NCI-H1930 (cell line): ENCODE measurements at regions not wholly inside any gene's neighbourhood (a gene's known extent, or its start where the extent isn't known, plus 50 kb on each side); places are given as distances from the start of the nearest gene placed in this dataset.

Experiments used
- DNase-seq, 2 experiments: peaks; one replicate each; lab custom pipeline; 2025; lab: John Stamatoyannopoulos, UW

DNA sequence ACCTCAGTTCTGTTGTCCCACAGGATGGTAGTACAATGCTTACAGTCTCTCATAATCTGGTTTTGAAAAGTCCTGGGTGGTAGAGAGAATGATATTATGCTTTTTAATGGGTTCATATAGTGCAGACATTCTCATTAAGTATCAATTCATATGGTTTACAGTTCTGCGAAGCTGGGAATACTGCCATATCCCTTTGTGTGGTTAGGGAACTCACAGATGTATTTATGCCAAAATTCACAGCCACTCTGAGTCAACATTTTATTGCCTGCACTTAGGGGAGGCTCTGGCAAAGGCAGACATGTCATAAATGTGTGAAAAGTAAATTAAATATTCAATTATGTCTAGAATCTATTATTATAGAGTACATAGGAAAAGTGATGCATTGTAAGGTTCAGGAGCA lies 808.2 kb downstream of the SUCLG1 start:
- DNase-seq, result no peak

GRCh38 chr2:83650161-83650560 lies 808.9 kb downstream of the SUCLG1 start:
- no peak for DNase-seq

DNA sequence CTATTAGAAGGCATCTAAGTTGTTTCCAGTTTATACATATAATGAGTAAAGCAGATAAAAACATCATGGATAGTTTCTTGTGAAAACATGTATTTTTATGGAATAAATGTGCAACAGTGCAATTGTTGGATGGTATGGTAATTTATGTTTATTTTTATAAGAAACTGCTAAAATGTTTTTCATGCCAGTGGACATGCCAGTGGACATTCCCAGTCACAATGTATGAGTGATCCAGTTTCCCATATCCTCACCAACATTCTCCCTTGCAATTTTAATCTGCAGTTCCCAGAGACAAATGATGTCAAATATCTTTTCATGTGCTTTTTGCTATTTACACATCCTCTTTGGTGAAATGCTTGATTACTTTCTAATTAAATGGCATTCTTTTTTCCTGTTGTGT lies 818.6 kb downstream of the SUCLG1 start:
- no peak for DNase-seq

- DNase-seq, result no peak
Measured at GRCh38 chr2:83633423-83633822, 825.7 kb downstream of the SUCLG1 start.

DNA sequence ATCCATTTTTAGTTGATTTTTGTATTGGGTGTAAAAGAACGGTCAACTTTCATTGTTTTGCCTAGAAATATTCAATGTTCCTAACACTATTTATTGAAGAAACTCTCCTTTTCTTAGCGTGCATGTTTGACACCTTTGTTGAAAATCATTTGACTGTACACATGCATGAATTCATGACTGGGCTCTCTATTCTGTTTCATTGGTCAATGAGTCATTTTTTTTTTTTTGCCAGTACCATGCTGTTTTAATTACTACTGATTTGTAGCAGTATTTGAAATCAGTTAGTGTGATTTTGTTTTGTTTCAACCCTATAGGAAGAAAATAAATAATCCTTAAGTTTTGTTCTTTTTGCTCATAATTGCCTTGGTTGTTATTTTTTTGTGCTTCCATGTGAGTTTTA lies 828.7 kb downstream of the SUCLG1 start:
- no peak for DNase-seq

GRCh38 chr2:83615511-83615910 lies 843.6 kb downstream of the SUCLG1 start:
- no peak for DNase-seq

DNA sequence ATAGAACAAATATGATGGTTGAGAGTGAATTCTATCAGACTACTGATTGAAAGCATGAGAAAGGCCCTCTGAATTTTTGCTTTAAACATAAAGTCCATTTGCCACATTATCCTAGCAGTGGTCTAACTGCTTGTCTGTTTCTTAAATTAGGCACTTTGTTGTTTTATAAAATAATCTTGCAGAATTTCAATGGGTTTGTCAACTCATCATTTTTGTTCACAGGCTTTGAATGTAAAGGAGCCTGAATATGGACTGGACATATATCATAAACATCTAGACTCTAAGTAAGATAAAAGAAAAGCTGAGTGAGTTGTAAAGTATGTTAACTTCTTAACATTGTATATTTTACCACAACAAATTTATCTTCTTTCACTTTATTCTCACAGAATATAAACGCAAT lies 845.9 kb downstream of the SUCLG1 start:
- no peak for DNase-seq

DNA sequence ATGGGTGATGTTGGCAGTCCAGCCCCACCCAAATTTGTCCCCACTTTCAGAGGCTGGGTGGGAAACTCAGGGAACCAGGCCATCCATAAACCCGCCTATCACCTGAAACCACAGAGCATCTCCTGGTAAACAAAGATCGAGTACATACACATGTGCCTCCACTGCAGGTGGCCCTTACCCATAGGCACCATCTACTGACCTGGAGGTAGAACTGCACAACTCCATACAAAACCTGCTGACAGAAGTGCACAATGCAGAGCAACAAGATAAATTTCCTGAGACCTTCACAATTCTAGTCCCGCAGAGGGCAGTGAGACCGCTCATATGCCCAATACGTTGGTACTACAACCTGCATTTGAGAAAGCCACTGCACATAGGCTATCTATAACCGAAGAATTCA lies 856.3 kb downstream of the SUCLG1 start:
- no peak for DNase-seq

- no peak for DNase-seq
Measured at GRCh38 chr2:83596592-83597282, 862.3 kb downstream of the SUCLG1 start.

DNA sequence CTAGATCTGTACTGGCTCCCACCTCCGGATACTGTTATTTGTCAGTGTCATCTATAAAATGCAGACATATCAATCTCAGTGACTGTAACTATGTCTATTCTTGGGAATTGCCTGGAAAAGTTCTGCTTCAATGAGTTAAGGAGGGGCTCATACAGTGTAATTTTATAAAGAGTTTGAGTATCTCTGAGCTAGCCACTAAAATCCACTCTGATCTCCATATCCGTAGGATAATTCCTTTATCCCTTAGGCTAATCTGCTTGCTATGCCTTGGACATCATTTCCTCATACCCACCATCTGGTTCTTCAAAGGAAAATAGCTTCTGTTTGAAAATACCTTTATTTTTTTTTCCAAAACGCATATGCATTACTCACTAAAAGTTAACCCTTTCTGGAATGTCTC lies 863.2 kb downstream of the SUCLG1 start:
- no peak for DNase-seq

DNA sequence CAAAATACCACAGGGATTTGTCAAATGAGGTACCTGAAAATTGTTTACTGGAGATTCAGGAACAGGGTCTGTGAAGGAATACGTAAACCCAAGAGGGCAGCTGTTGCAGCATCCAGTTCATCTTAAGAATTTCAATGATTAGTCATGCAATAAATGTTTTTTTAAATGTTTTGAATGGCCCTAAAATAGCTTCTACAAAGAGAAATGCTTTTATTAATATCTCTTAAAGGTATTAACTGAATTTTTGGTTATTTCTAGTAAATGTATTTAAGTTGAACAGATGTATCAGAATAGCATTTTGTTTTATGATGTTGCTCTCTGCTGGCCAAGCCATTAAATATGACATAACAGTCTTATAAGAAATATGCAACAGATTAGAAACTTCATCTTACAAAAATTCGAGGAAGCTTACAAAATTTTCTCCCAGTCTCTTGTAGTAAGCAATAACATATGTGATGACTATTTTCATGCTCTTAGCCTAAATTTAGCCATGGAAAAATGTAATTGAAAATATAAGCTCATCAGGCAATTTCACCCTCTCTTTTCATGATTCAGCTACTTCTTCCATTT lies 863.9 kb downstream of the SUCLG1 start:
- DNase-seq, result no peak

DNA sequence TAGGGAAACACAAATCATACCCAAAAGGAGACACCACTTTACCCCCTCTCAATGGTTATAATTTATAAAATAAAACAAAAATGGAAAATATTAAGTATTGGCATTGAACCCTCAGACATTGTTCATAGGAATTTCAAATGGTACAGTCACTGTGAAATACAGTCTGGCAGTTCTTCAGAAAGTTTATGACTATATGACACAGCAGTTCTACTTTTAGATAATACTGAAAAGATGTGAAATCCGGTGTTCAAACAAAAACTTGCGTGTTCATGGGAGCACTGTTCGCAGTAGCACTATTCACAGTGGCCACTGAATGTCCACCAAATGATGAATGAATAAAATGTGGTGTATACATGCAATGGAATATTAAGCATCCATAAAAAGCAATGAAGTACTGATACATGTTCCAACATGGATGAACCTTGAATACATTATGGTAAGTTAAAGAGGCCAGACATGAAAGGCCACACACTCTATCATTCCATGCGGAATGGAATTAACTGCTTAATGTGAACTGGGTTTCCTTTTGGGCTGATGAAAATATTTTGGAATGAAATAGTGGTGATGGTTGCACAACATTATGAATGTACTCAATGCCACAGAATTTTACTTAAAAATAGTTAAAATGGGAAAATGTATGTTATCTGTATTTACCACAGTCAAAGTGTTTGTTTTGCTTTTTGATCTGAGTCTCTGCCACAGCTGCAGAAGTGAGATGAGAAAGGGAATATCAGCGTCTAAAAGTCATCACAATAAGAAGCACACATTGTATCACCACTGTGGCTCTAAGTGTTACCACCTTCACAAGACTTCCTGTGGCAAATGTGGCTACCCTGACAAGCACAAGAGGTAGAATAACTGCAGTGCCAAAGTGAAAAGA lies 864.6 kb downstream of the SUCLG1 start:
- no peak for DNase-seq

DNA sequence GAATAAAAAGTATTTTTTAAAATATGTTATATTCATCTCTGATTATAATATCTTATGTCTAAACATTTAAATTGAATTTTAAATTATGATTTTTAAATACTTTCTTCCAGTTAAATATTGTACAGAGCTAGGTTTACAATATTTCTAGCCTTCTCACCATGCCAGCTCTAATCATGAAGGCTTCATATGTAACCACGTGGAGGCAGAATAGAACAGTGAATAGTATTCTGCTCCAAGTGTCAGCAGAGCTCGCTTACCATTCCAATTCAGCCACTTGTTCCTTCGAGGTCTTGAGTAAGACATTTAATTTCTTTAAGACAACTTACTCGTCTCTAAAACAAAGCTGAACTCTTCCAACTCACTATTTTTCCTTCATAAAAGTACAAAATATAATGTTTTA lies 871.8 kb downstream of the SUCLG1 start:
- DNase-seq, result peak in 1 of 2 experiments; percentile 10

DNA sequence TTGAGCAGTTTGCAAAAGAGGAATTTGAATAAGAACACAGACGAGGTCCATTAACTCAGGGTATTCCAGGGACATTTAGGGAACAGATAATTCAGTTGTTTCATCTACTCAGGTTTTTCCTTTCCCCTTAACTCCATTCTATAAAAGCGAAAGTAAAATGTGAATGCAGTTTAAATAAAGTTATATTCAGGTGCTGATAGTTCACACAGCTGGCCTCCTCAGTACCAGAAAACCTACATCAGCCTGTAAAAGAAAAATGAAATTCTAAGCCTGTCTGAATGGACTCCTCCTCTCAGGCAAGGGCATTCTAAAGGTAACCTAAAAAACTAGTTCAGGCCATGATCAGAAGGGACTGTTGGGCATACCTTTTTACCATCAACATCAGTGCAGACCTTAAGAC lies 873.8 kb downstream of the SUCLG1 start:
- DNase-seq, result no peak

DNA sequence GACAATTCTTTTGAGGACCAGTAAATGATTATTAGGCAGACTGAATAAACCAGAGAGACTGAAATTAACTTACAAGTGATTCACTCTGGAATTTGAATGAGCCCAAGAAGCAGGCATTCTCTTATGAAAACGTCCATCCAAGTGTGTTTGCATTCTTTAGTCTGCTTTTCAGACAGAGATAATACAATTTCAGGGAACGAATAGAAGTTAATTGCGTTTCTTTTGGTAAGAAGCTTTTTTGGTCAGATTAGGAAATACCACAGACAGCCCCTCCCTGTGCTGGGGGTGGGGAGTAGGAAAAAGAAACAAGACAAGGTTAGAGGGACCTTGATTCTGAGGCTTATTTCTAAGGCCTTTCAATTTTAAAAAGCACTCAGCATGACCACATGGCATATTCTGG lies 874.4 kb downstream of the SUCLG1 start:
- no peak for DNase-seq

DNA sequence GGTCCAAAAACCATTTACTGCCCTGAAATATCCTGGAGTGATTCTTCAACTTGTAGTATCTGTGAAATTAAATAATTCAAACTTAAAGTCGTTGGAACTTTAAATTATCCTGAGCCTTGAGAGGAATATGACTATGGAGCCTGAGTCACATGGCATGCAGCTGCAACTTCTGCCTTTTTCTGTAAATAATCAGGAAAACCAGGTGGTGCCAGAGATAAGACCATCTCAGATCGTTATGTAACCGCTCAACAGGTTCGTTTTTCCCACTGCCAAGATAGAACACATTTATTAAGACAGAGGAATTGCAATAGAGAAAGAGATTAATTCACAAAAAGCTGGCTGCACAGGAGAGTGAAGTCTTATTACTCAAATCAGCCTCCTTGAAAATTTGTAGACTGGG lies 876.5 kb downstream of the SUCLG1 start:
- DNase-seq, result no peak

DNA sequence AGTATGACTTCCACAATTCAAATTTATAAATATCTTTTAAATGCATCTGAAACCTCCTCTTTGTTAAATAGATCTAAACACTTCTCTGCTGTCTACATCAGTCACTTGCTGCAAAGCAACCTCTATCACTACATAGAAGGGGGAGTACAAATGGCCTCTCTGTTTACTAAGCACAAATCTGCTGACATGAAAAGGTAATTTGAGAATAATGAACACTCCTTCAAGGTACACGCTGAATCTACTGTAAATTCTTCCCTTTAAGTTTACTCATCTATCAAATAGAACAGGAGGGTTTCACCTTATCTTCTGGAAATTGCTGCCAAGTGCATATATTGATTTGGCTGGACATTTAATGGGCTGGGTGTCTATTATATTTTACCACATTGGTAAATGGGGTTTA lies 879.6 kb downstream of the SUCLG1 start:
- DNase-seq, result no peak

GRCh38 chr2:83578405-83578804 lies 880.7 kb downstream of the SUCLG1 start:
- no peak for DNase-seq

GRCh38 chr2:83574614-83575013 lies 884.5 kb downstream of the SUCLG1 start:
- DNase-seq, result no peak

- DNase-seq, result no peak
Measured at GRCh38 chr2:83573060-83573459, 886.0 kb downstream of the SUCLG1 start.

GRCh38 chr2:83572400-83572799 lies 886.7 kb downstream of the SUCLG1 start:
- no peak for DNase-seq

DNA sequence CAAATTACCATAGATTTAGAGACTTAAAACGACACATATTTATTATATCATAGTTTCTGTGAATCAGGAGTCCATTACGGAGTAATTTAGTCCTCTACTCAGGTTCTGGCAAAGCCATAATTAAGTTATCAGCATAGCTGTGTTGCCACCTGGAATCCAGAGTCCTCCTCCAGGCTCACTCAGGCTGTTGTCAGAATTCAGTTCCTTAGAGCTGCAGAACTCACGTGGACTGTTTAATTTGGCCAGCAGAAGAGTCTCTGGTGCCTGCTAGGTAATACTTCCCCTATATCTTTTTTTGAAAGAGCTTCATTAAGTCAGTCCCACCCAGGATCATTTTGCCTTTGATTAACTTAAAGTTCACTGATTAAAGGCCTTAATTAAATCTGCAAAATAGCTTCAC lies 891.5 kb downstream of the SUCLG1 start:
- DNase-seq, result no peak

GRCh38 chr2:83565626-83566025 lies 893.5 kb downstream of the SUCLG1 start:
- DNase-seq, result no peak
